GM12891 (cell line): ENCODE measurements at regions not wholly inside any gene's neighbourhood (a gene's known extent, or its start where the extent isn't known, plus 50 kb on each side); places are given as distances from the start of the nearest gene placed in this dataset.

Experiments used
- DNase-seq: peaks from one replicate; pipeline ENCODE4 v3.0.0; 2011; ENCODE audit warnings: low spot score; ENCODE audit not compliant: insufficient read length
- FAIRE-seq: peaks from 2 replicates; lab custom pipeline; 2011; peaks lifted over from hg19 to GRCh38; lab: Jason Lieb, UNC
- PAX5 ChIP-seq: IDR thresholded peaks from 2 replicates; pipeline ENCODE4 v1.6.1; 2011; ENCODE audit warnings: low read length, moderate library complexity, mild to moderate bottlenecking; ENCODE audit not compliant: insufficient read depth, severe bottlenecking
- POLR2A ChIP-seq: IDR thresholded peaks from 2 replicates; pipeline ENCODE4 v1.6.1; 2011; ENCODE audit warnings: low read depth, low read length, control low read depth
- POLR2AphosphoS5 ChIP-seq: IDR thresholded peaks from 2 replicates; pipeline ENCODE4 v1.6.1; 2011; ENCODE audit warnings: low read depth, low read length, control low read depth
- POU2F2 ChIP-seq: IDR thresholded peaks from 2 replicates; pipeline ENCODE4 v1.6.1; 2011; ENCODE audit warnings: low read depth, mild to moderate bottlenecking, control low read depth, low read length, moderate library complexity
- SPI1 ChIP-seq: IDR thresholded peaks from 2 replicates; pipeline ENCODE4 v1.6.1; 2011; ENCODE audit warnings: low read depth, low read length, control low read depth
- TAF1 ChIP-seq: IDR thresholded peaks from 2 replicates; pipeline ENCODE4 v1.6.1; 2011; ENCODE audit warnings: low read depth, low read length, control low read depth

DNA sequence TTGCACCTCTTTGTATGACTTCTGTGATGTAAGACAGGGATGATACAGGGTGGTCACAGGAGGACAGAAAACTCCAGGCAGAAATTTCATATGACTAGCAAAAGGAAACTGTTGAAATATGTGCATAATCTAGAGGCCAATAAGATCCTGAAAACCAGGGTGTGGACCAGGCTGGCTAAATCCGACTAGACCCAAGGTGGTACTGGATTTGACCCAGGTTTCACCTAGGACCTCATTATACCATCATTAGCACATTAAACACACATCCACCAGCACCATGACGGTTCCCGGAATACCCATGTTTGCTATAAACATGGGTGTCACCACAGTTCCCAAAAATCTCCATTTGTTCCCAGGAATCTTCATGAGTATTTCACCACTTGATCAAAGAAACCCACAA, 517.1 kb downstream of the ZNF608 start:
- TF ChIP-seq POLR2A = no peak
- no peak for TF ChIP-seq SPI1
- no peak for TF ChIP-seq POLR2AphosphoS5
- no peak for DNase-seq
- FAIRE-seq = no peak

DNA sequence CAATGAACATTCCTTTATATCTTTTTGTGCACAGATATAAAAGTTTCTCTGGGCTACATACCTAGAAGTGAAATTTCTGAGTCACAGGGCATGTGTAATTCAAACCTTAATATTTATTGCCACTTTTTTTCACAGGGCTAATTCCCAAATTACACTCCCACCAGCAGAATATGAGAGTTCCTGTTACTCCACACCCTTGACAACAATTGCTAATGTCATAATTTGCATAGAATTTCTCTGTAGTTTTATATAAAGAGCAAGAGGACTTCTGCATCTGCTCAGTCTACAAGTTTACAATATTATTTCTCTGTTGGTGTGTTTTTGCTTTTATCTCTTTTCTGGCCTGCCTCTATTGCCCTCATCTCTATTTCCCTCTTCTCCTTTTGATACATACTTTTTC, 518.5 kb downstream of the ZNF608 start:
- no peak for DNase-seq
- TF ChIP-seq PAX5 = no peak
- no peak for FAIRE-seq

DNA sequence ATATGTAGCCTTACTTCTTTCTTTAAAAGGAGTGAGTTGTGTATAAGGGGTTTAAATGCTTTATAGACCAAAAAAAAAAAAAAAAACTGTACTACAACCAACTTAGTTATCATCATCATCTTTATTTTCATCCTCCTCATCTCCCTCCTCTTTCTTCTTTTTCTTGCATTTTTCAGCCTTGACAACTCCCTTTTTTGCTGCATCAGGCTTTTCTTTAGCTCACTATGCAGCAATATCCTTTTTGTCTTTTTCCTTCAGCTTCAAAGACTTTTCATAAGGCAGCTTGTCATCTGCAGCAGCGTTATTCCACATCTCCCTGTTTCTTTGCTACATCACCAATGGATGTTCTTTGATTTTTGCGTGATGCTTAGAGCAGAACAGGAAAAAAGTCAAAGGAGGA, 526.0 kb downstream of the ZNF608 start:
- DNase-seq (no peak), FAIRE-seq (no peak)
- TF ChIP-seq TAF1 (no peak), POLR2AphosphoS5 (no peak), POLR2A (no peak), PAX5 (no peak), SPI1 (no peak), POU2F2 (no peak)

GRCh38 chr5:124212934-124213333, 533.5 kb downstream of the ZNF608 start:
- no peak for FAIRE-seq
- DNase-seq = no peak
- no peak for TF ChIP-seq PAX5
- TF ChIP-seq SPI1 = no peak
- no peak for TF ChIP-seq POLR2A

DNA sequence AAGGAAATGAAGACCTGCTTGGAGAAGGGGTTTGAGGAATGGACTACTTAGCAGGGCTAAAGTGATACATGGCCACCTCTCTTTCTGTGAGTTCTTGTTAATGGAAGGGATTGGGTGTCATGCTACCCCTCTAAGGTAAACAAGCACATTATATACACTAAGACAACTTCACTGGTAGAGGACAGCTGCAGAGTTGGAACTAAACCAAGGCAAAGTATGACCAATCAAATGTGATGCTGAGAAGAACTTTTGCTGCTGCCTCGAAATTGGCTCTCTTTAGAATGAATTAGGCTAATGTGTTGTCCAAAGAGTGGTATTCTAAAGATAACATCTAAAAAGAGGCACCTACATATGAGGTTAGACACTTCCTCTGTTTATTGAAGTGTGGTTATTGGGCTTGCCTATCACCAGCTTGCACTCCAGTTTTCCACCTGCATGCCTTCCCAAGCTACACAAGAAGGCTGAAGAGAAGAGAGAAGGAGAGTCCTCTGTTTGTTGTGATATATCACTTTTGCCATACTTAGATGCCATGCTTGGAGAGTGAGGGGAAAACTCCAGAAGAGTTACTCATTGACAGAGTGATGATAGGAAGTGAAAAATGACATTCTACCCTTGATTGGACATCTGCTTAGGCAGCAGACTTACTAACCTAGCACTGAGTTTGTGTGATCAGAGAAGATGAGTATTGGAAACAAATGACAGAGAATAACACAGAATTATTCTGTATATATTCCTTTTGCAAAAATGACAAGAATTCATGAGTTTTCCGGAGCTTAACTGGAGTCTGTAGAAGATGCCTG, 536.1 kb downstream of the ZNF608 start:
- no peak for FAIRE-seq
- DNase-seq = no peak
- TF ChIP-seq POLR2A = no peak
- no peak for TF ChIP-seq TAF1
- TF ChIP-seq PAX5 = no peak
- TF ChIP-seq POU2F2 = no peak
- no peak for TF ChIP-seq SPI1
- TF ChIP-seq POLR2AphosphoS5 = no peak

DNA sequence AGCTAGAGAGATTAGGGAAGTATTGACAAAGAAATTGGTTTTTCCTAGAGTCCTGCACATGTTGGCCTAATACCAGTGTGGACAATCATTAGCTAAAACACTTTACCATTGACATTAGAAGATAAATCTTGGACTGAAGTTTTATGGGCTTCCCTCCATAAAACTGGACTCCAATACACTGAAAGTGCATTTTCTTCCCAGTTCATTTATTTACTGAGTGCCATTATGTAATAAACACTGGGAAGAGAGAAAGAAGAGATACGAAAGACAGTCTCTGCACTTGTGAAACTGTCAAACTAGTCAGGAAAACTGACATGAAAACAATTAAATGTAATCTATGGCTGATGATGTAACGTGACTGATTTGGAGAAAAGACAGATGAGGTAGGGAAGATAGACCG, 539.3 kb downstream of the ZNF608 start:
- no peak for TF ChIP-seq PAX5
- TF ChIP-seq TAF1 = no peak
- no peak for TF ChIP-seq SPI1
- no peak for TF ChIP-seq POU2F2
- TF ChIP-seq POLR2AphosphoS5 = no peak
- no peak for TF ChIP-seq POLR2A
- FAIRE-seq = no peak
- DNase-seq = no peak

GRCh38 chr5:124206540-124206939, 539.9 kb downstream of the ZNF608 start:
- DNase-seq (no peak), FAIRE-seq (no peak)
- no peak for TF ChIP-seq POLR2A
- no peak for TF ChIP-seq POU2F2
- no peak for TF ChIP-seq PAX5
- no peak for TF ChIP-seq SPI1
- TF ChIP-seq POLR2AphosphoS5 = no peak
- no peak for TF ChIP-seq TAF1

DNA sequence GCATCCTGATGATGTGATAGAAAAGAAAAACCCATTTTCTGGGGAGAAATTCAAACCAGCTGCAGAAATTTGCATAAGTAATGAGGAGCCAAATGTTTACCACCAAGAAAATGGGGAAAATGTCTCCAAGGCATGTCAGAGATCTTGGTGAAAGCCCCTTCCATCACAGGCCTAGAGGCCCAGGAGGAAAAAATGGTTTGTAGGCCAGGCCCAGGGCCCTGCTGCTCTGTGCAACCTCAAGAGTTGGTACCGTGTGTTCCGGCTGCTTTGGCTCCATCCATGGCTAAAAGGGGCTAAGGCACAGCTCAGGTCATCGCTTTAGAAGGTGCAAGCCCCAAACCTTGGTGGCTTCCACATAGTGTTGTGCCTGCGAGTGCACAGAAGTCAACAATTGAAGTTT, 543.1 kb downstream of the ZNF608 start:
- TF ChIP-seq POU2F2 (no peak), PAX5 (no peak), TAF1 (no peak)
- FAIRE-seq = no peak
- DNase-seq = no peak

GRCh38 chr5:124200381-124200780, 546.1 kb downstream of the ZNF608 start:
- no peak for TF ChIP-seq POLR2AphosphoS5
- no peak for TF ChIP-seq TAF1
- no peak for TF ChIP-seq PAX5
- no peak for TF ChIP-seq SPI1
- TF ChIP-seq POU2F2 = no peak
- DNase-seq = no peak
- no peak for FAIRE-seq

- no peak for DNase-seq
- FAIRE-seq = no peak
Observed at GRCh38 chr5:124199893-124200292, 546.5 kb downstream of the ZNF608 start.

DNA sequence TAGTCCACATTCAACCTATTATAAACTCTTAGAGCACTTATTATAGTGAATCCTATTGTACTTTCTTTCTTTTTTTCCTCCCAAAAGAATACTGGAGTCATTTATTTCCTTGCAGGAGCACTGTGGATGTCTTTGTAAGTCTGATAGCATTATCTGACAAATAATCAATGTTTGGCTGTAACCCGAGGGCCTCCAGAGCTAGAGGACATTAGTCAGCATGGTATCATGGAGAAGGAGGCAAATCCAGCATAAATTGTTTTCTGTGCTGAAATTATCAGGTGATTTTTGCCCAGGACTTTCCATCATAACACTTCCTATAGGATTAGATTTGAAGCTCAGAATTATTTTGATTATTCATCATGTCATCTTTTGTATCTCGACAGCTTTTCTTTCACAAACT, 551.0 kb downstream of the ZNF608 start:
- no peak for TF ChIP-seq SPI1
- no peak for TF ChIP-seq PAX5
- no peak for TF ChIP-seq TAF1
- no peak for TF ChIP-seq POLR2A
- DNase-seq = no peak
- FAIRE-seq = no peak

More at GRCh38 chr5:124199893-124200292, 546.5 kb downstream of the ZNF608 start:
- TF ChIP-seq PAX5 (no peak), TAF1 (no peak), POU2F2 (no peak), POLR2AphosphoS5 (no peak), POLR2A (no peak), SPI1 (no peak)
